Stimulated activated CD8-positive, alpha-beta memory T cell treated with anti-CD3 and anti-CD28 coated beads, Interleukin-12 subunit alpha, Interleukin-12 subunit beta, amount 100 ng/mL, for 1 hour (primary cell): ENCODE measurements at regions not wholly inside any gene's neighbourhood (a gene's known extent, or its start where the extent isn't known, plus 50 kb on each side); places are given as distances from the start of the nearest gene placed in this dataset.
"Not testable (repeated sequence)": the region's sequence is repeated elsewhere in the genome, so short reads cannot be mapped to it uniquely, and the experiment has no call there.

Experiments used
- DNase-seq: peaks from one replicate; pipeline ENCODE4 v3.0.0-alpha.2; 2020; ENCODE audit warnings: low read depth

DNA sequence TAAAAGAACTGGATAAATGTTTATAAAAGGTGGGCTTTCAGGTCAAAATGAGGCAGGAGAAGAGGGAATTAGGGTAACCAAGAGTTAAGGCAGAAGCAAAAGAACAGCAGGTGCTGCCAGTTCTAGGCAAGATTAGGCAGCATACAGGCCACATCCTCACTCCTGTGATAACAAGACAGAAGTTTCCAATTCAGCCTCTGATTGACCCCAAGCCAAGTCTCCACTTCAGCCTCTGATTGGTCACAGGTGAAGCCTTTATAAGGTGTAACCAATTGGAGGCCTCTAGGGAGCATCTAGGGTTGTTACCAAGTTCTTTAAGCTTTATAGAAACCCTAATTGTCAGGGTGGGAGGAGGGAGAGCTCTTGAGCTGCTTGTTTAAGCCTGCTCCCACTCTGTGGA is 160.8 kb downstream of the MATN1 start:
- DNase-seq = no peak

DNA sequence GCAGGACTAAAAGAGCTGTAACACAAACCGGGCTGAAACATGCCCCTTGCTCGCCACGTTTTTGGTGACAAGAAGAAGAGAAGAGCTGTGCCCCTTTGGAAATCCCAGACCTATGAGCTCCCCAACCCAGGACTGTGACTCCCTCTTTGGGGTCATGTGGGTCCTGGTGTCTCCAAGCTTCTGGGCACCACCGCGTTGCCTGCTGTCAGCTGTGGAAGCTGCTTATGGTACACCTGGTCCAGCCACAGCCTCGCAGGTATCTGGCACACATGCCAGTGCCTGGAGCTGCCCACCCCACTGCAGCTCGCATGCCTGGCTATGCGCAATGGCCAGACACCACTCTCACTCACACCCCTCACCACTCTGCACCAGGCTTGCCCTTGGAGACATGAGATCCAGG is 171.8 kb downstream of the MATN1 start:
- no peak for DNase-seq

DNA sequence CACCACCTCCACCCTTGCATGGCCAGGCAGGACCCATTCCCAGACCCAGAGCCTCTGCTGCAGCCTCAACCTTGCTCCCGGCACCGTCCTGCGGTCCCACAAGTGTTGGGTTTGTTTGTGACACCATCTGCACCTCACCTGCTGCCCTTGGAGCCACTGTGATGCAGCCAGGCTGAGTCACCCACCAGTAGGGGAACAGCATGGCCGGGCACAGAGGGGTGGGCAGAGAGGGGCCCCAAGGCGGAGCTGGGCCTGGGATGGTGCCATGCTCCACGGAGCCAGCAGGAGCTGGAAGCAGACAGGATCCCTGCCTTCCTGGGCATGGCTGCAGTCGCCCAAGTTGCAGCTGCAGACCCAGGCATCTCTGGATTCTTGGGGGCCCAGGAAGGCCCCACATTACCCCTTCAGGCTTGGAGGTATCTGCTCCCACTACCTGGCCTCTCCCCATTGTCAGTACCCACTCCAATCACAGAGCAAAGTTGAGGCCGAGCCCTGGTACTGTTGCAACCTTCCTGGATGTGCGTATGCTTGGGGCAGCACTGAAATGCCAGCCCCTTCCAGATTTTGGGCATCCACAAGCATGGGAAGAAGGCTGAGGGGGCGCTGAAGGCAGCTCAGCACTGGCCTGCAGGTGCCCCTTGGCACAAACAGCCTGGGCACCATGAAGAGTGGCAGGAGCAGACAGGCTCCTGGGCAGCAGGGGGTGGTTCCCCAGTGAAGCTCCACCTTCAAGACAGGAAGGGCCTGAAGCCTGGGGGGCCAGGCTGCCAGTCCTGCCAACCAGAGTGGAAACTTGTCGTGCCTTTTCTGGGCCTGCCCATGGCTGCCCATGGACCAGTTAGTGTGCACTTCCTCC is 172.8 kb downstream of the MATN1 start:
- DNase-seq = no peak

DNA sequence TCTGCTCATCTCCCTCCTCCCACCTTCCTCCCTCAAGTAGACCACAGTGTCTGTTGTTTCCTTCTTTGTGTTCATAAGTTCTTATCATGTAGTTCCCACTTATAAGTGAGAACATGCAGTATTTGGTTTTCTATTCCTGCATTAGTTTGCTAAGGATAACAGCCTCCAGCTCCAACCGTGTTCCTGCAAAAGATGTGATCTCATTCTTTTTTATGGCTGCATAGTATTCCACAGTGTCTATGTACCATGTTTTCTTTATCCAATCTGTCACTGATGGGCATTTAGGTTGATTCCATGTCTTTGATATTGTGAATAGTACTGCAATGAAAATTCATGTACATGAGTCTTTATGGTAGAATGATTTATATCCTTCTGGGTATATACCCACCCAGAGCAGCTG is 173.5 kb downstream of the MATN1 start:
- not testable (repeated sequence) for DNase-seq

DNA sequence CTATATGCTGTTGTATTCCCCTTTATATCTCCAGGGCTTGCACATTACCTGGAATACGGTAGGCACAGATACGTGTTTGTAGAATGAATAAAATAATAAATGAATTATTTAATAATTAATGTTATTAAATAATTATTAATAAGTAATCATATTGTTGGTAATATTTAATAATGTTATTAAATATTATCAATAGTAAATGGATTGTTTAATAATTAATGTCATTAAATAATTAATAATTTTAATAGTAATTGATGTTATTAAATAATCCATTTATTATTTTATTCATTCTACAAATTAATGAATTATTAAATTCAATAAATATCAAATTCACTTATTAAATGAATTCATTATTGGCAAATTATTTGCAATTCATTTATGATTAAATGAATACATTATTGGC is 175.1 kb downstream of the MATN1 start:
- DNase-seq = no peak

DNA sequence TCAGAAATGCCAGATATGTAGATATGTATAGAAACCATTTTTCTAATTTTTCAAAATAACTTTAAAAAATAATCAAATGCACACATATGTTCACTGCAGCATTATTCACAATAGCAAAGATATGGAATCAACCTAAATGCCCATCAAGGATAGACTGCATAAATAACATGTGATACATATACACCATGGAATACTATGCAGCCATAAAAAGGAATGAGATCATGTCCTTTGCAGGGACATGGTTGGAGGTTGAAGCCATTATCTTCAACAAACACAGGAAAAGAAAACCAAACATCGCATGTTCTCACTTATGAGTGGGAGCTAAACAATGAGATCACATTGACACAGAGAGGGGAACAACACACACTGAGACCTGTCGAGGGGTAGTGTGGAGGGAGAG is 176.1 kb downstream of the MATN1 start:
- DNase-seq = not testable (repeated sequence)

DNA sequence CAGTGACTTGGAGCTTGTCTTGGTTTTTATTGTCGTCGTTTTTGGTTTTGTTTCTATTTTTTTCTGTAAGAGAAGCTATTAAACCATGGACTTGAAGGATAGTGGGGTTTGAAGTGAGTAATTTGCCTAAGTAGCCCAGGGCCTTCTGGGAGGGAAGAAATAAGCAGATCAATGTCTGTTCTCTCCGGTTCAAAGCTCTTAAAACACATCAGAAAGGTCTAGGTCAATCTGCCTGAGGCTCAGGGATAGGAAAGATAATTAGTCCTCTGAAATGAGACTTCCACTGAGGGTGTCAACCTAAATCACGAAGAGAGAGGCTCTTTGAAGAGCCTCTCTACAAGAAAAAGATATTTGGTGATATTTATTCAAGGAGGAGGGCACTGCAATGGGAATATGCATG is 178.0 kb downstream of the MATN1 start:
- DNase-seq = no peak

DNA sequence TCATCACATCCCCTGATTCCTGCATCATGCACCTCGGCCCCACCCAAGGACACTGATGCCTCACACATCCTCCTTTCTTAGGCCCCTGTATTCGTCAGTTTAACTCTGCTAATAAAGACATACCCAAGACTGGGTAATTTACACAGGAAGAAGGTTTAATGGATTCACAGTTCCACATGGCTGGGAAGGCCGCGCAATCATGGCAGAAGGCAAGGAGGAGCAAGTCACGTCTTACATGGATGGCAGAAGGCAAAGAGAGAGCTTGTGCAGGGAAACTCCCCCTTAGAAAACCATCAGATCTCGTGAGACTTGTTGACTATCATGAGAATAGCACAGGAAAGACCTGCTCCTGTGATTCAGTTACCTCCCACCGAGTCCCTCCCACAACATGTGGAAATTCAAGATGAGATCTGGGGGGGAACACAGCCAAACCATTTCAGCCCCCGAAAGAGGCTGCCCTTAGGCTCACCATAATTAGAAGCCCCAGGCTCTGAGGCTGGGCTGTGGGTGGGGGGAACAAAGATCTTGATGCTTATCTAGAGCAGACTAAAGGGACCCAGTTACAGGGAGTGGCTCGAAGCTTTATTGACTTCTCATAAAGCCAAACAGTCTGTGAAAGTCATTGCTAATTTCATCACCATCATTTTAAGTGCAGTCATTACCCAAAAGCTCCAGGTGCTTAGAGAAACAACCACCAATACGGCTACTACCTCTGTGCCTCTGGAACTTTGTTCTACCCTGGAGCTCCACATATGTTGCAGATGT is 181.5 kb downstream of the MATN1 start:
- DNase-seq = no peak

DNA sequence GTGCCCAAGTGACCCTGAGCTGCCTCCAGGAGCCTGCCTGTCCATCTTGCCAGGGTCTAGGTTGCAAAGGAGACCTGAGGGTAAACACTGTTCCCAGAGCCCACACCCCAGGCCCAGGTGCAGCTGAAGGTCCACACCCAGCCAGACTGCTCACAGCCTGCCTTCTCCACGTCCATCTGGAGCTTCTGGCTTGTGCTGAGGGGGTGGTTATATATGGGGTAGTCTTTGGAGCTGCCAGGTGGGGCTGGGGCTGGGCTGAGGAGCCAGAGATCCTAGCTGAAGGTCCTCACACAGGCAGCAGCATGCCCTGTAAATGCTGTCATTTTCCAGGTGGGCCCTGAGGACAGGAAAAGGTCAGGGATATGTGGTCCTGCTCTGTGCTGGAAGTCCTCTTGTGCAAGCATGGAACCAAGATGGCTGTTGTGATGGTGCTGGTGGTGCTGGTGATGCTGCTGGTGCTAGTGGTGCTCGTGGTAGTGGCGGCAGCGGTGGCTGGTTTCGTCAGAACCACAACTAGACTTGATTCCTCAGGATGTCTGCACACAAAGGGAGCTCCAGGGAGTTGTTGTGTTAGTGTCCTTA is 182.7 kb downstream of the MATN1 start:
- DNase-seq = no peak

DNA sequence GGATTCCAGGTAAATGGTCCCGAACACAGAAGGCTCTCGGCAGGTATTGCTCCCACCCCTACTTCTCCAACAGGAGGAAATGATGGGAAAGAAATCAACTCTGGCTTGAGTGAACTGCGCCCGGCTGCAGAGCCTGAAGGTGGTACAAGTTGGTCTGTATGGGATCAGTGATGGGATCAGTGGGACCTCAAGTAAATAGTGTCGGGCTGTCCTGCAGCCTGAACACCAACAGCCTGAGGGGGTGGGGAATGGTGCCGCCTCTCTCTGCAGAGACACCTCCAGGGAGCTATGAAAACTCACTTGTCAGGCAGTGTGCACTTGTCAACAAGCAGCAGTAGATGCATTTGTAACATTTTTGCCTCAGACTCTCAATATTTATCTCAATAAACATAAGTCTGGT is 183.5 kb downstream of the MATN1 start:
- no peak for DNase-seq

DNA sequence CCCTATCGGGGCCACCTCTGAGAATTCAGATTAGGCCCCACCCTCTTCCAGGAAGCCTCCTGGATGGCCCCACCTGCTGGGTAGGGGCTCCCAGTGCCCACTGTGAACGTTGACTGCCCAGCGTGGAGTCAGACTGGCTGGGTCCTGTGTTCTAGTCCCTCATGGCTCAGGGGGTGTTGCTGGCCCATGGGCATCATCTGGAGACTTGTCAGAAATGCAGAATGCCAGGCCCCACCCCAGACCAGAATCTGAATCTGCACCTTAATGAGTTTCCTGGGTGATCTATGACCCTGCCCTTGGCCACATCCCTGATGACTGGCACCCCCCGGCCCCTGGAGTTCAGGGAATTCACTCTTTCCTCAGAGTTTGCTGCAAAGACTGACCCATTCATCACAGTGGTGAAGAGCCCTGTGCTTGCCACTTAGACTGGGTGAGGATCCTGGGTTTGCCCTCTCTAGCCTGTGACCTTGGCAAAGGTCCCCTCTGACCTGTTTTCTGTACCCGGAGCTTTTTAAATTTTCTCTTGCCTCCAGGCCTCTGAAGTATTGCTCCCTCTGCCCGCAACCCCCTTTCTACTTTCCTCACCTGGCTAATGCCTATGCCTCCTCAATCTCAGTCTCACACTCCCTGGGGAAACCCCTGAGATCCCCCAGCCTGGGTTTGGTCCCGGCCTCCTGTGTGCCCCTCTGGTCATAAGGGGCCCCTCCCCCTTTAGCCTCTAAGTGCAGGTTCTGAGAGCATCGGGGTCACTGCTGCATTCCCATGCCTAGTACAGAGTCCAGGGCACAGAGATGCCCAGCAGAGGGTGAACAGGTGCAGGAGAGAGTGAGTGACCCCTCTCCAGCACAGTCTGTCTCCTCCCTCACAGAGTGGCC is 184.2 kb downstream of the MATN1 start:
- DNase-seq = no peak

DNA sequence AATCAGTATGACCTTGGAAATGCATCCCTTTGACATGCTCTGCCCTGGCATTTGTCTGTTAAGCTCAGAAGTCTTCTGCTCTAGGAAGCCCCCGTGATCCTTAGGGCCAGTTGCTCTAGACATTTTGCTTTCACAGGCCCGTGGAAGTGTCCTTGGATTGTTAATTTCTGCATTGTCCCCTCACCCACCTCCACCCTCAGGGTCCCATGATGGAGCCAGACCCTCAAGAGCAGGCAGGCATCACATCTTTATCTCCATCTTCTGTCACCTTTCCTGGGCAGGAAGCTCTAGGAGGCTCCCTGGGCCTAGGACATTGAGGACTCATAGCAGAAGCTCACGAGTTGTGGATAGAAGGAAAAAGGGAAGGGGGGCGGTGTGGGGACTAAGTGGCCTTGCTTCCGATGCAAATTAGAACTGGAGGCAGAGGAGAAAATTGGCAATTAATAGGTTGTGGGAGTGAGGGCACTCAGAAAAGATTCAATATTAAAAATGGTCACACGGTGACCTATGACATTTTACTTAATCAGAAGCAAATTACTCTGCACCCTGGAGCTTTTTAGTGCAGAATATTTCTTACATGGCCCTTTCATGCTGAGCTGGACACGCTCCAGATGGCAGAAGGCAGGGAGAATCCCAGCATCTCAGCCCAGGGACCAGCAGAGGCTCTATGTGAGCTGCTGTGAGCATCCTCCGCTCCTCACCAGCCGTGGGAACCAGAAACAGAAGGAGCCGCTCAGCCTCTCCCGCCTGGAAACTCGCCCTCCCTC is 185.0 kb downstream of the MATN1 start:
- no peak for DNase-seq

DNA sequence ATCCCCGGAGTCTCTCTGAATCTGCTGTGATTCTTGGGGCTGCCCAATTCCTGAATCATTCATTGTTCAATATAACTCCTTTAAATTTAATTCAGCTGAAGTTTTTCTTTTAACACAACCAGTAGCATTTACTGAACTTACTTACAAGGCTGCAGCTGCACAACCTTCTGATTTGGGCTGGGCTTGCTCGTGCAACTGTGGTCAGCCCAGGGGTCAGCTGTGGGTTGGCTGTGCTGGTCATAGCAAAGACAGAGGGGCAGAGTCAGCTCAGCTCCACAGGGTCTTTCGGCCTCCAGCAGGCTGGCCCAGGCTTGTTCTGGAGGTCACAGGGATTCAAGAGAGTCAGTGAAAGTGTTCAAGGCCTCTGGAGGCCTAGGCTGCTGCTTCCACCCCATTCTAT is 186.1 kb downstream of the MATN1 start:
- no peak for DNase-seq

DNA sequence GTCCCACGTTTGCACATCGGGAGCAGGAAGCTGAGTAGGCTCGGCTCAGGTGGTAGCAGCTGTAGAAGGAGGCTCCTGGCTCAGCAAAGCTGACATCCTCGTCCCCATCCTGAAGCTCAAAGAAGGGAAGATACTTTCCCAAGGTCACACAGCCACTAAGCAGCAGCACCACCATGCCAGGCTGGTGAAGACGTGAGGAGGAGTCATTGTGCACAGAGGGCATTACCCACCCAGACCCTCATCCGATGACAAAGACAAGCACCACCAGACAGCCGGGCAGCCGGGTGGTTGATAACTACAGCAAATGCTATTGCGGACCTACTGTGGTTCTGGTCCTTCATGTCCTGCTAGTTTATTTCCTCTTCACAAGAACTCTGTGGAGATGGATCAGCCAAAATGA is 186.9 kb downstream of the MATN1 start:
- no peak for DNase-seq

DNA sequence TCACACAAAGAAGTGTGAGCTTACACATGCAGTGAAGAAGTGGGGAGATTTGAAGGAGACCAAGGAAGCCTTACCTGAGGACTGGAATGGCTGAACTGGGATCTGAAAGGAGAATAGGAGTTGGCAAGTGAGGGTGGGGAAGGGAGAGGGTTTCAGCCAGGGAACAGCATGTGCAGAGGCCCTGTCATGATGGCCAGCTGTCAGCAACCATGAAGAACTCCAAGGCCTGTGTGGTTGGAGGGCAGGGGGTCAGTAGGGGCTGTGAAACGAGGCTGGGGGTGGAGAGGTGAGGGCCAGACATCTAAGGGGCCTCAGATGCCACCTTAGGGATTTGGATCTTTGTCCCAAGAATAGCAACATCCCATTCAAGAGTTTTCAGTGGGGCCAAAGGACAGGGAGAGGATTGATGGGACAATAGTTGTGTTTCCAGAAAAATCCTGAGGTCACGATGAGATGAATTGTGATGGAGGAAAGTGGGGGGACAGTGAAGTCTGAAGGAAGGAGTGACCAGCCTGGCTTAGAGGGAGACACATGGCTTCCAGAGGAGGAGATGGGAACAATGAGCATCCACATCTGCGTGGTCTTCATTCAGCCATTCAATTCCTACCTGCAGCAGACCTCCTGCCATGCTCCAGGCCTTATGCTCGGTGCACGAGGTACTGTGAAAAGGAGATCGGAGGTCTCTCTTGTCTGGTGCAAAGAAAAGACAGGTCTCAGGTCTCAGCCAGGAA is 187.6 kb downstream of the MATN1 start:
- no peak for DNase-seq

DNA sequence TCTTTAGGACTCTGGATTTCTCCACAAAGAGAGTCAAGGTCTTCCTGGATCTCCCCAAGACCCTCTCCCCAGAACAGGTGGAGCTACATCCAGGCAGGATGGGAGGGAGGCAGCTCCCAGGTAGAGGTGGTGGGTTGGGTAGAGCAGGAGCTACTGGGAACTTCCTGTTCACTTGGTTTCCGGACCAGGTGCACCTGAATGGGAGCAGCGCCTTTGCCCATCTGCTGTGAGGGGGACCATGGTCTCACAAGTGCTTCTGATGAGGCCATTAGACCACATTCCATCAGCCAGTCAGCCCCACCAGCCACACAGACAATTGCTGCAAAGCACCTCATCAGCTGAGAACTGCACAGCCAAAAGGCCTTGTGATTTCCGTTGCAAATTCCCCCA is 188.8 kb downstream of the MATN1 start:
- DNase-seq = no peak

DNA sequence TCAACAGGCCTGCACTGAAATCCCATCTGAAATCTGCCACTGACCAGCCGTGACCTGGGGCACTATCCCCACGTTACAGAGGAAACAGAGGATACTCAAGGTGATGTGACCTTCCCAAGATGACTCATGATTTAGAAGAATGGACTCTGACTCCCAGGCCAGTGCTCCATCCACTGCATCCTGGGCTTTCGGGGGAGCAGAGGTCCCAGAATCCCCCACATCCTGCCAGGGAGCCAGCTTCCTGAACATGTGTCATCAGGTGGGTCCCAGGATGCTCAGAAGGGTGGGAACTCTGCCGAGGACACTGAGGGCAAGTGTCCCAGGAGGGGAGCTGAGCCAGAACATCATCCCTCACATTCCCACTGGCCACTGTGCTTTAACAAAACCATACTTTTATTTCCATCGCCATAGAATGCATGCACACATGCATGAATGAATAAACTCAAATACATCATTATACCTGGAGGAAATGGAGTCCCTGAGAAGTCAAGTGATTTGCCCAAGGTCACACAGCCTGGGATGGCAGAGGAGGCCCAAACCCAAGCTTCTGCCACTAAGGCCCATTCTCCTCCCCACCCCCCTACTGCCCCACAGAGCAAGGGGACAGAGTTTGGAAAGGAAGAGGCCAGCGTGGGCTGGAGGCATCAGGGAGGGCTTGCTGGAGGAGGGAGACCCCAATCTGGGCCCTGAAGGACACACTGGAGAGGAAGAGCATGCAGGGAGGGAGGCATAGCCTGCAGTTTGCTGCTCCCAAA is 189.4 kb downstream of the MATN1 start:
- no peak for DNase-seq

DNA sequence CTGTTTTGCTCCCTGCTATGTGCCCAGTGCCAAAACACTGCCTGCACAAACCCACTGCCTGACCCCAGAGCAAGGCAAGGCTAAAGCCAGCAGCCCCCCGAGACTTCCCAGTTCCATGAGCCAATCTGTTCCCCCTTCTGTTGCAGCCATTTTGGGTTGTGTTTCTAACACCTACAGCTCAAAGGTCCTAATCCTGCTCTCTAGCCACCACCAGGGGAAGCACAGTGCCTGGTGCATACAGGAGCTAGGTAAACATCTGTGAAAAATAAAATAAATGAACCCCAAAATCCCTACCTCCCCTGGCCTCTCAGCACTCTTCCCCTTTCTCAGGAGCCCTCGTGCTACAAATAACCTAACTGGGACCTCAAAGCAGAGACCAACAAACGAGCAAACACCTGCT is 190.2 kb downstream of the MATN1 start:
- no peak for DNase-seq

DNA sequence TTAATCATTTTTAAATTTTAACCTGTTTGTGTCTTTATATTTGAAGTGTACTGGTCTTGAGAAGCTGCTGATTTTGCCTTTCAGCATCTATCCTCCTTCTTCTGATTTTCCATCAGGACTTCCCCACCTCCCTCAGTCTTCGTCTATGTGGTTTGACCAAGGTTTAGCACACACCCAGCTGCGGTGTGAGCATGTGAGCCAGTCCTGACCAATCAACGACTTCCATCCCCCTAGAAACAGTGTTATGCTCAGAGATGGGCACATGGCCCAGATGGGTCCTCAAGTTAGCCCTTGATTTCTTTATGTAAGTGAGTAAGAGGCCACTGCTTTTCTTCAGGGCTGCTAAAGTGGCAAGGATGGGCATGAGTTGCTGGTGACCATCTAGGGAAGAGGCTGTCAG is 190.8 kb downstream of the MATN1 start:
- no peak for DNase-seq
